ENCODE measurements at regions not wholly inside any gene's neighbourhood (a gene's known extent, or its start where the extent isn't known, plus 50 kb on each side); places are given as distances from the start of the nearest gene placed in this dataset.

DNA sequence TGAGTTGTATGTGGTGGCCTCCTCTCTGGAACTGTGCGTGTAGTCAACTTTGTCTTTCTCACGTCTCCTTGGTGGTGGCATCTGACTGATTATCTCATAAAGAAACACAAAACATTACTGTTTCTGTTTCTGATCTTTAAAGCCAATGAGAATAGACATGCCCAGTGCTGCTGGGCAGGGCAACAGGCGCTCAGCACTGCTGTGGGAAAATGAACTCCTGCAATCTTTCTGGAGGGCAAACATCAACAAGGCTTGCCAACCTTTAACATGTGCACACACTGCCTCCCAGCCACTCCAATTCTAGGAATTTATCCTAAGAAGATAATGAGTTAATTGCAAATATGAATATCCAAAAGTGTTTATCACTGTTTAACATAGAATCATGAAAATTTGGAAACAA is 106.3 kb upstream of the CD93 start:
- dilution Hi-C loops (cut with MboI; ENCODE audit: extremely low pct_ligation_motif_present, low sequenced_read_pairs), result no loop called here
- no peaks in the 10 kb centered on the region for H4K20me1 ChIP-seq (replicated peaks; ENCODE audit: control insufficient read depth, extremely low read depth, insufficient read depth, low read length)
- intact Hi-C loops (cut with micrococcal nuclease), result no loop called here
- no peaks in the 10 kb centered on the region for H3K27me3 ChIP-seq (ENCODE audit: control insufficient read depth in 2 of 2, insufficient read depth in 2 of 2, low read length in 2 of 2)
- H2AFZ ChIP-seq (ENCODE audit: low read depth, low read length), result no peak overlapping the region
- H3K36me3 ChIP-seq (ENCODE audit: control insufficient read depth in 2 of 2, extremely low read depth in 1 of 2, insufficient read depth in 2 of 2, low read length in 2 of 2), result no peaks in the 10 kb centered on the region
- H3K9me3 ChIP-seq (replicated peaks; ENCODE audit: control insufficient read depth, insufficient read depth, low read length), result no peaks in the 10 kb centered on the region
- H3K27ac ChIP-seq (ENCODE audit: insufficient read depth, low read depth, low read length), result no peak overlapping the region
- no peaks in the 10 kb centered on the region for H3K79me2 ChIP-seq (ENCODE audit: control insufficient read depth, insufficient read depth, low read length)
- DNase-seq (ENCODE audit: low read depth, low spot score), result no peak
- no peak overlapping the region for H3K4me2 ChIP-seq (ENCODE audit: insufficient read depth, low read length)
- no peaks in the 10 kb centered on the region for H3K9me1 ChIP-seq (replicated peaks; ENCODE audit: control insufficient read depth, extremely low read depth, insufficient read depth, low read length)
- no peak overlapping the region for H3K4me3 ChIP-seq (replicated peaks in 1 of 3; ENCODE audit: insufficient read depth in 1 of 3, low read depth in 1 of 3, low read length in 3 of 3)
- CTCF ChIA-PET, result interaction anchor here (2.1 to 3.9 kb wide), 3 partner anchors 9 to 141 kb away, joined by 6 to 13 read pairs (median 11); no protein-coding TSS in a partner anchor
- TF ChIP-seq, protein P1, sequence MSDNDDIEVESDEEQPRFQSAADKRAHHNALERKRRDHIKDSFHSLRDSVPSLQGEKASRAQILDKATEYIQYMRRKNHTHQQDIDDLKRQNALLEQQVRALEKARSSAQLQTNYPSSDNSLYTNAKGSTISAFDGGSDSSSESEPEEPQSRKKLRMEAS (IDR thresholded peaks at IDR 0.05; ENCODE audit: insufficient read depth, insufficient read length), result no peak
- TF ChIP-seq FOS (IDR thresholded peaks at IDR 0.05; ENCODE audit: borderline replicate concordance, insufficient read depth, low read length) (no peak), POLR2AphosphoS5 (IDR thresholded peaks at IDR 0.05; ENCODE audit: insufficient read depth, low read depth, low read length) (no peak), GATA2 (IDR thresholded peaks at IDR 0.05; ENCODE audit: insufficient read depth, insufficient read length, low read depth, low read length) (no peak), MYC (IDR thresholded peaks at IDR 0.05; ENCODE audit: low read depth, low read length) (no peak), POLR2A (IDR thresholded peaks at IDR 0.05; ENCODE audit: low read depth, low read length) (no peak), EZH2 (IDR thresholded peaks at IDR 0.05; ENCODE audit: borderline replicate concordance, low read depth, low read length, severe bottlenecking) (no peak), JUN (IDR thresholded peaks at IDR 0.05; ENCODE audit: borderline replicate concordance, insufficient read depth, insufficient read length, low read depth) (no peak)
- TF ChIP-seq, protein P2, sequence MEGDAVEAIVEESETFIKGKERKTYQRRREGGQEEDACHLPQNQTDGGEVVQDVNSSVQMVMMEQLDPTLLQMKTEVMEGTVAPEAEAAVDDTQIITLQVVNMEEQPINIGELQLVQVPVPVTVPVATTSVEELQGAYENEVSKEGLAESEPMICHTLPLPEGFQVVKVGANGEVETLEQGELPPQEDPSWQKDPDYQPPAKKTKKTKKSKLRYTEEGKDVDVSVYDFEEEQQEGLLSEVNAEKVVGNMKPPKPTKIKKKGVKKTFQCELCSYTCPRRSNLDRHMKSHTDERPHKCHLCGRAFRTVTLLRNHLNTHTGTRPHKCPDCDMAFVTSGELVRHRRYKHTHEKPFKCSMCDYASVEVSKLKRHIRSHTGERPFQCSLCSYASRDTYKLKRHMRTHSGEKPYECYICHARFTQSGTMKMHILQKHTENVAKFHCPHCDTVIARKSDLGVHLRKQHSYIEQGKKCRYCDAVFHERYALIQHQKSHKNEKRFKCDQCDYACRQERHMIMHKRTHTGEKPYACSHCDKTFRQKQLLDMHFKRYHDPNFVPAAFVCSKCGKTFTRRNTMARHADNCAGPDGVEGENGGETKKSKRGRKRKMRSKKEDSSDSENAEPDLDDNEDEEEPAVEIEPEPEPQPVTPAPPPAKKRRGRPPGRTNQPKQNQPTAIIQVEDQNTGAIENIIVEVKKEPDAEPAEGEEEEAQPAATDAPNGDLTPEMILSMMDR (IDR thresholded peaks at IDR 0.05; ENCODE audit: extremely low read depth in 1 of 2, insufficient read depth in 1 of 2, low read depth in 1 of 2, low read length in 2 of 2), result no peak
- POLR2A ChIA-PET, result no interaction called here
- no peak for FAIRE-seq
- H3K4me1 ChIP-seq (ENCODE audit: control insufficient read depth, extremely low read depth, insufficient read depth, low read length), result no peaks in the 10 kb centered on the region
- no TSS peak for BruUV-seq (replicated peaks)
- H3K9ac ChIP-seq (replicated peaks; ENCODE audit: extremely low read depth, insufficient read depth, low read length), result no peak overlapping the region

All from endothelial cell of umbilical vein (primary cell).